Endothelial cell of umbilical vein (primary cell): ENCODE measurements at regions not wholly inside any gene's neighbourhood (a gene's known extent, or its start where the extent isn't known, plus 50 kb on each side); places are given as distances from the start of the nearest gene placed in this dataset.

ENCODE experiments used
- BruUV-seq: library from RNA; stranded (reverse); fragments of 400-500 nt; replicated peaks from 2 replicates; lab custom pipeline; 2021; lab: Mats Ljungman, UMichigan
- CTCF ChIA-PET: fragments of 300-600, 350-600 bp; sonication (Branson Sonifier 250); formaldehyde crosslinking; loops from one replicate; lab custom pipeline; 2021; ENCODE audit warnings: antibody characterized with exemption, inconsistent platforms; lab: Charles Lee
- POLR2A ChIA-PET: fragments of 300-600, 350-600 bp; sonication (Branson Sonifier 250); formaldehyde crosslinking; loops from one replicate; lab custom pipeline; 2021; ENCODE audit warnings: antibody characterized with exemption, inconsistent platforms; lab: Charles Lee
- DNase-seq: peaks from one replicate; pipeline ENCODE4 v3.0.0-alpha.2; 2011; ENCODE audit warnings: low read depth, low spot score
- FAIRE-seq: peaks from 2 replicates; lab custom pipeline; 2011; peaks lifted over from hg19 to GRCh38; lab: Jason Lieb, UNC
- H2AFZ ChIP-seq: 2 replicates; pipeline ENCODE4 v1.6.0; 2012; ENCODE audit warnings: low read depth, low read length, control low read depth, inconsistent platforms
- H3K27ac ChIP-seq: 2 replicates; pipeline ENCODE4 v1.5.1; 2011; ENCODE audit warnings: low read depth, mild to moderate bottlenecking, control low read depth, low read length, moderate library complexity; ENCODE audit not compliant: insufficient read depth
- H3K27me3 ChIP-seq, 2 experiments: 2 replicates each; pipeline versions ENCODE4 v1.6.0 to v1.6.1; 2011; ENCODE audit warnings: low read length in 2 of 2, mixed read lengths in 1 of 2; ENCODE audit not compliant: control insufficient read depth in 2 of 2, insufficient read depth in 2 of 2
- H3K36me3 ChIP-seq, 2 experiments: 2 replicates in 1 of 2; 3 replicates in 1 of 2; pipeline ENCODE4 v1.5.1; 2011; ENCODE audit warnings: low read length in 2 of 2, mild to moderate bottlenecking in 1 of 2, moderate library complexity in 1 of 2; ENCODE audit not compliant: control insufficient read depth in 2 of 2, insufficient read depth in 2 of 2; ENCODE audit errors: extremely low read depth in 1 of 2
- H3K4me1 ChIP-seq: 3 replicates; pipeline ENCODE4 v1.5.1; 2011; ENCODE audit warnings: mild to moderate bottlenecking, low read length; ENCODE audit not compliant: control insufficient read depth, insufficient read depth; ENCODE audit errors: extremely low read depth
- H3K4me2 ChIP-seq: 2 replicates; pipeline ENCODE4 v1.6.1; 2011; ENCODE audit warnings: low read length, control low read depth, mixed read lengths; ENCODE audit not compliant: insufficient read depth
- H3K4me3 ChIP-seq, 3 experiments: fragments of 200-600 bp in 1 of 3; sonication (generic), shearing (Covaris generic) in 1 of 3; replicated peaks in 1 of 3; 2 replicates each; pipeline ENCODE4 v1.5.1; 2011 to 2016; ENCODE audit warnings: control low read depth in 3 of 3, low read length in 3 of 3, mild to moderate bottlenecking in 2 of 3, inconsistent platforms in 1 of 3, low read depth in 1 of 3, moderate library complexity in 1 of 3; ENCODE audit not compliant: insufficient read depth in 1 of 3
- H3K79me2 ChIP-seq: 2 replicates; pipeline ENCODE4 v1.6.0; 2012; ENCODE audit warnings: low read length, inconsistent platforms; ENCODE audit not compliant: control insufficient read depth, insufficient read depth
- H3K9ac ChIP-seq: replicated peaks from 2 replicates; pipeline ENCODE3; 2011; ENCODE audit warnings: low read length, control low read depth; ENCODE audit not compliant: insufficient read depth; ENCODE audit errors: extremely low read depth
- H3K9me1 ChIP-seq: replicated peaks from 3 replicates; pipeline ENCODE4 v1.6.0; 2011; ENCODE audit warnings: mild to moderate bottlenecking, low read length; ENCODE audit not compliant: control insufficient read depth, insufficient read depth; ENCODE audit errors: extremely low read depth
- H3K9me3 ChIP-seq: replicated peaks from 2 replicates; pipeline ENCODE4 v1.5.1; 2012; ENCODE audit warnings: low read length, inconsistent platforms; ENCODE audit not compliant: control insufficient read depth, insufficient read depth
- H4K20me1 ChIP-seq: replicated peaks from 2 replicates; pipeline ENCODE3; 2011; ENCODE audit warnings: mild to moderate bottlenecking, low read length; ENCODE audit not compliant: control insufficient read depth, insufficient read depth; ENCODE audit errors: extremely low read depth
- EZH2 ChIP-seq: IDR thresholded peaks from 2 replicates; pipeline ENCODE4 v1.6.1; 2012; ENCODE audit warnings: borderline replicate concordance, low read depth, mild to moderate bottlenecking, moderate library complexity, low read length, inconsistent platforms; ENCODE audit not compliant: severe bottlenecking
- POLR2A ChIP-seq: IDR thresholded peaks from 2 replicates; pipeline ENCODE4 v1.6.1; 2012; ENCODE audit warnings: low read depth, mild to moderate bottlenecking, control low read depth, low read length
- POLR2AphosphoS5 ChIP-seq: IDR thresholded peaks from 2 replicates; pipeline ENCODE4 v1.6.1; 2012; ENCODE audit warnings: low read depth, mild to moderate bottlenecking, control low read depth, low read length, moderate library complexity; ENCODE audit not compliant: insufficient read depth
- dilution Hi-C: fragments of 300-500 bp; cut with MboI; formaldehyde crosslinking; loops from one replicate; pipeline ENCODE4 v1.15.0; 2019; ENCODE audit warnings: low sequenced_read_pairs; ENCODE audit not compliant: extremely low pct_ligation_motif_present
- intact Hi-C: fragments of 100-400 bp; cut with micrococcal nuclease; formaldehyde crosslinking; loops from one replicate; pipeline ENCODE4 v1.10.0; 2022
- TF ChIP-seq, protein P1 (sequence below), 2 donors: IDR thresholded peaks; 1 replicate in 1 of 2; 2 replicates in 1 of 2; pipeline ENCODE4 v1.5.1; 2011; ENCODE audit warnings: low read length in 2 of 2, mild to moderate bottlenecking in 2 of 2, moderate library complexity in 2 of 2, control low read depth in 1 of 2, inconsistent platforms in 1 of 2, low read depth in 1 of 2; ENCODE audit not compliant: insufficient read depth in 1 of 2; ENCODE audit errors: extremely low read depth in 1 of 2
- TF ChIP-seq, protein P2 (sequence below): IDR thresholded peaks from 2 replicates; pipeline ENCODE4 v1.6.1; 2011; ENCODE audit not compliant: insufficient read depth, insufficient read length

DNA sequence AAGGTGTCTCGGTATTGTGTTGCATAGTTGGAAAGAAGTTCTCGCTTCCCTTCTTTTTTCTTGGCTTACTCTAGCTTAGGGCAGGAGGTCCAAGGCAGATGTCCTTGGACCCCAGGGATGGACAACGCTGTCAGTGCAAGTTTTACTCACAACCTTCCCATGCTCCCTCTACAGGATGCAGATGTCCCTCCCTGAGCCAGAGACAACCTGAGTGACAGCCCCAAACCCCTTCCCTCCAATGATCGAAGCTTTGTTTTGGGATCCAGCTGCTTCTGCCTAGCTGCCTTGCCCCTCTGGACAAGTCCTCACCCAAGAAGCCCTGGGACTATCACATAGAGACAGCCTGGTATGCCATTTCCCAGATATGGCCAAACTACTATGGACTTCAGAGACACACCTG lies 112.0 kb upstream of the RAP1B start:
- peaks cover 2 to 16% of the 10 kb centered on the region in 2 experiments for H3K27me3 ChIP-seq
- no peaks in the 10 kb centered on the region for H3K79me2 ChIP-seq
- no peak for DNase-seq
- H3K9me3 ChIP-seq: no peaks in the 10 kb centered on the region
- no peak overlapping the region for H3K27ac ChIP-seq
- H3K36me3 ChIP-seq: no peaks in the 10 kb centered on the region
- TF ChIP-seq EZH2: no peak
- TF ChIP-seq, protein P1, sequence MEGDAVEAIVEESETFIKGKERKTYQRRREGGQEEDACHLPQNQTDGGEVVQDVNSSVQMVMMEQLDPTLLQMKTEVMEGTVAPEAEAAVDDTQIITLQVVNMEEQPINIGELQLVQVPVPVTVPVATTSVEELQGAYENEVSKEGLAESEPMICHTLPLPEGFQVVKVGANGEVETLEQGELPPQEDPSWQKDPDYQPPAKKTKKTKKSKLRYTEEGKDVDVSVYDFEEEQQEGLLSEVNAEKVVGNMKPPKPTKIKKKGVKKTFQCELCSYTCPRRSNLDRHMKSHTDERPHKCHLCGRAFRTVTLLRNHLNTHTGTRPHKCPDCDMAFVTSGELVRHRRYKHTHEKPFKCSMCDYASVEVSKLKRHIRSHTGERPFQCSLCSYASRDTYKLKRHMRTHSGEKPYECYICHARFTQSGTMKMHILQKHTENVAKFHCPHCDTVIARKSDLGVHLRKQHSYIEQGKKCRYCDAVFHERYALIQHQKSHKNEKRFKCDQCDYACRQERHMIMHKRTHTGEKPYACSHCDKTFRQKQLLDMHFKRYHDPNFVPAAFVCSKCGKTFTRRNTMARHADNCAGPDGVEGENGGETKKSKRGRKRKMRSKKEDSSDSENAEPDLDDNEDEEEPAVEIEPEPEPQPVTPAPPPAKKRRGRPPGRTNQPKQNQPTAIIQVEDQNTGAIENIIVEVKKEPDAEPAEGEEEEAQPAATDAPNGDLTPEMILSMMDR (IDR thresholded peaks at IDR 0.05; ENCODE audit: extremely low read depth in 1 of 2, insufficient read depth in 1 of 2, low read depth in 1 of 2, low read length in 2 of 2): no peak
- no peak for TF ChIP-seq POLR2A
- TF ChIP-seq, protein P2, sequence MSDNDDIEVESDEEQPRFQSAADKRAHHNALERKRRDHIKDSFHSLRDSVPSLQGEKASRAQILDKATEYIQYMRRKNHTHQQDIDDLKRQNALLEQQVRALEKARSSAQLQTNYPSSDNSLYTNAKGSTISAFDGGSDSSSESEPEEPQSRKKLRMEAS: no peak
- H3K9me1 ChIP-seq: no peaks in the 10 kb centered on the region
- no peak overlapping the region for H2AFZ ChIP-seq
- ChIA-PET POLR2A (no interaction called here), CTCF (no interaction called here)
- intact Hi-C loops (no loop called here), dilution Hi-C loops (no loop called here)
- H3K4me1 ChIP-seq: peaks cover 7% of the 10 kb centered on the region
- H3K9ac ChIP-seq: no peak overlapping the region
- no TSS peak for BruUV-seq
- no peak overlapping the region for H3K4me2 ChIP-seq
- no peak for FAIRE-seq
- H3K4me3 ChIP-seq: no peak overlapping the region
- H4K20me1 ChIP-seq: no peaks in the 10 kb centered on the region

DNA sequence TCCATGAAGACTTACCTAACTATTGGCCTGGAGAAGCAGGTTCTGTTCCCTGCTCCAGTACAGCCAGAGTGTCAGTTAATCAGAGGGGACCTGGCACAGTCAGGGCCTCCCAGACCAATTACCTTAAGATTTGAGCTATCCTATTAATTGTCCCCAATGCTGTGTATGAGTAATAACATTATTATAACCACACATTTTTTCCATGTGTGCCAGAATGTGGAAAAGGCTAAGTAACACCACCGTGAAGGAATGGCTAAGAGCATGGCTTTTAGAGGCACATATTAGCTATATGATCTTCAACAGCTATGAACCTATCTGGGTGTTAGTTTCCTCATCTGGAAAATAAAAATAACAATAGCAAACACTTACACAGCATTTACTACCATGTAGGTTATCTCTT lies 111.1 kb upstream of the RAP1B start:
- peaks cover 7% of the 10 kb centered on the region for H3K4me1 ChIP-seq
- TF ChIP-seq, protein P2: no peak
- no peak for TF ChIP-seq POLR2AphosphoS5
- no peak for TF ChIP-seq EZH2
- intact Hi-C loops: no loop called here
- H3K9ac ChIP-seq: no peak overlapping the region
- H3K4me3 ChIP-seq: no peak overlapping the region
- no peaks in the 10 kb centered on the region for H3K36me3 ChIP-seq
- ChIA-PET POLR2A (no interaction called here), CTCF (interaction anchor here (2.8 kb wide), 1 partner anchor 11 kb away, joined by 13 read pairs; no protein-coding TSS in a partner anchor)
- no peak overlapping the region for H3K27ac ChIP-seq
- H3K79me2 ChIP-seq: no peaks in the 10 kb centered on the region
- H3K27me3 ChIP-seq: peaks cover 2 to 16% of the 10 kb centered on the region in 2 experiments
- no peaks in the 10 kb centered on the region for H3K9me1 ChIP-seq
- no peak for FAIRE-seq
- BruUV-seq: no TSS peak
- no peaks in the 10 kb centered on the region for H3K9me3 ChIP-seq
- no peak for DNase-seq
- no peak overlapping the region for H3K4me2 ChIP-seq
- dilution Hi-C loops: no loop called here
- no peaks in the 10 kb centered on the region for H4K20me1 ChIP-seq
- no peak overlapping the region for H2AFZ ChIP-seq
